Inflammatory macrophage treated with lipopolysaccharide for 1 hour (primary cell): ENCODE measurements at regions not wholly inside any gene's neighbourhood (a gene's known extent, or its start where the extent isn't known, plus 50 kb on each side); places are given as distances from the start of the nearest gene placed in this dataset.

ENCODE experiments used
- DNase-seq, 2 donors: peaks; one replicate each; pipeline ENCODE4 v3.0.0-alpha.2; 2020 to 2022

GRCh38 chr6:87798393-87799278, 96.6 kb upstream of the AKIRIN2 start:
- no peak for DNase-seq

DNA sequence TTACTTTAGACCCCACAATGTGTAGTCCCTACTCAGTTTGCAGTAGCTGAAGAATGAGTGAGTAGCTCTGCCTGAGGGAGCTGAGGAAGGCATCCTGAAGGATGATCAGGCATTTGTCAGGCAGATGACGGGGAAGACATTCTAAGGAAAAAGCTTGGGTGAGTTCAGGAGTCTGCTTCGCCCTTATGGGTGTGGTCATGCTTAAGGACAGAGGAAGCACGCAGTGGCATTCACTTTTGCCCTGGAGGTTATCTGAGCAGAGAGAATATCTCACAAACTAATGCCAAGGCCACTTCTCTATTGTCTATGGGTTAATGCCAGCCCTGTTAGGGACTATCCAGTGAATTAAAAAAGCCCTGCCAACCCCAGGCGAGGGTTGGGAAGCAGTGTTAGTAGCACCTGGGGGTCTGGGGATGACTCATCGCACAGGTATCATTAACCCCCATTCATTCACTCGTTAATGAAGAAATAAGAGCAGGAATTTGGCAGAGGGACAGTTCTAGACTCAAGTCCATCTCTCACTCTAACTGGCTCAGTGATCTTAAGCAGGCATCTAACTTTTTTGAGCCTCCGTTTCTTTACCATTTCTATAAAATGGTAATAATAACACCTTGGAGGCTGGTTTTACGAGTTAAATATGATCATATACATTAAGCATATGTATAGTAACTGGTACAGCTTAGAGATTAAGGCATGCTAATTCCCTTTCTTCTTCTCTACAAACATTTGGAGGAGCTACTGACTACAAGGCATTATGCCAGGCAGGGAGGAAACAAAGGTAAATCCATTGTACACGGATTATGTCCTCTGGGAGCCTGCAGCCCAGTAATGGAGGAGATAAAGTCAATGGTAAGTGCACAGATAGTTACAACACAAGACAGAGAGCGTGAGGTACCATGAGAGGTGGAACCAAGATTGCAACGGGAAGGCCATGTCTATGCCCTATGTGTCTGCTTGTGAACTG, 93.2 kb upstream of the AKIRIN2 start:
- DNase-seq = no peak

GRCh38 chr6:87793315-87793714, 91.3 kb upstream of the AKIRIN2 start:
- no peak for DNase-seq

DNA sequence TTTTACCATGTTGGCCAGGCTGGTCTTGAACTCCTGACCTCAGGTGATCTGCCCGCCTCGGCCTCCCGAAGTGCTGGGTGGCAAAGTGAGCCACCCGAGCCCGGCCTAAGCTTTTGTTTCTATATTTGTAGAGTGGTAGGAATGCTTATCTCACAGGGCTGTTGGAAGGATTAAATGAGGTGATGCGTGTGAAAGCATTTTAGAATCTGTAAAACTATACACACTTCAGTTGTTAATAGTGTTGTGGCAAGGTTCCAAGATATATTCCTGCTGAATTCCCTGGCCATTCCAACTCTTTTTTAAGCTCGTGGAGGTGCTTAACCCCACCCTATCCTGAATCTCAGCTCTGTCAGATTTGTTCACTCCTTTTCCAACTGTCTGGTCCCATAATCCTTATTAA, 89.9 kb upstream of the AKIRIN2 start:
- DNase-seq = no peak

- DNase-seq = no peak
These were observed 89.5 kb upstream of the AKIRIN2 start for GRCh38 chr6:87791485-87791884.

DNA sequence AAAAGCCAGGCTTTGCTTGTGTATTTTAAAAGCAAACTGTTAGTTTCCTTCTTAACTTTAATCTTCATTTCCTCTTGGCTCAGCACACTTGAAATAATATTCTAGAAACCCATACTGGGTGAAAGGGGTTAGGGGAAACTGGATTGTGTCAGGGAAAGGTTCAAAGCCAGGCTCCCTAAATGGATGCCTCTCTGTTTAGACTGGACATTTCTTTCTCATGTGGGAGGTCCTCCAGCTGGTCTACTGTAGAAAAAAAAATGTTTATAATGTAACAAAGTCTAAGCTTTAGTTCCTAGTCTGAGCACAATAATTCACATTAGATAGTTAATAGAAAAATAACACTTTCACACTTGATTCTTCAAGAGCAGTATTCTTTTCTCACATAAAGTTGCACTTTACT, 89.0 kb upstream of the AKIRIN2 start:
- no peak for DNase-seq

DNA sequence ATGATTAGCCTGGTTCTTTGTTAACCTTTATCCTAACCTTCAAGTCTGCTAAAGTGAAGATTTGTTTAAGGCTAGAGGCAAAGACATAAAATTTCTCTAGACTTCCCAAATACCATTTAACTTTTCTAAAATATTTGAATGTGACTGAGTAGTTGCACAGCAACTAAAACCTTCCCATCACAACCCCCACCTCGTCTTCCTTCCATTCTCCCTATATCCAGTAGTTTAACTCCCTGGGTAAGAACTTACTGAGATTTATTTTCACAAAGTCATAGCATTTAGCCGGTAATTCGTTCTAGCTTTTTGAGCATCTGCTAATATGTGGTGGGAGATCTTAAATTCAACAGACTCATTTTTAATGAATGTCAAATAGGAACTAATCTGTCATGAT, 87.9 kb upstream of the AKIRIN2 start:
- DNase-seq = peak in 1 of 2 donors; percentile 23

DNA sequence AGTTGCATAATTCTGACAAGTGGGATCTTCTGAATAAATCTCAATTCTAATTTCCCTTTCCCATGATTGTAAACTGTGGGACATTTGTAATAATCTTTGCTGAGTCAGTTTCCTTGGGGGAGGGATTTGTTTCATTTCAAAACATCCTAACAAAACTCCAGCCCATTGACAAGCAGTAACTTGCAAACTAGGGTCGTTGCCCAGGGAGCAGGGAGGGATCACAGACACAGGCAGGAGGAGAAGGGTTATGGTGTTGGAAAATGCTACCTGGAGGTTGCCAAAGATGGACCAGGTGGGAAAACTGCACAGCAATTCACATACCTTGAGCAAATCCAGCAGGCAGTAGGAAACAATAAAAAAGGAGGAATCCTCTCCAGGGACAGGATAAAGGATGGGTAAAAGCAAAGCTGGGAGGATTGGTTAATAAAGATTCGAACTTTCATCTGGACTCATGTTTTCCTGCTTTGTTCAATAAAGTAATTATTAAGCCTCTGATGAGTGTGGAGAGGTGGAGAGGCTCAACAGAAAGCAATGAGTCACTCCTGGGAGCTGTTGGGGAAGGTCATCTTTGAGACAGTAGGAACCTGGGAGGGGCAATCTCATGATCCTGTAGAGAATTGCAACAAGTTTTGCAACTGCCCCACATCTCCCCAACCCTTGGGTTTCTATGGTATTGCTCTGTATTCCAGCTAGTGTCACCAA, 87.3 kb upstream of the AKIRIN2 start:
- peak; percentile 91 to 95 for DNase-seq

DNA sequence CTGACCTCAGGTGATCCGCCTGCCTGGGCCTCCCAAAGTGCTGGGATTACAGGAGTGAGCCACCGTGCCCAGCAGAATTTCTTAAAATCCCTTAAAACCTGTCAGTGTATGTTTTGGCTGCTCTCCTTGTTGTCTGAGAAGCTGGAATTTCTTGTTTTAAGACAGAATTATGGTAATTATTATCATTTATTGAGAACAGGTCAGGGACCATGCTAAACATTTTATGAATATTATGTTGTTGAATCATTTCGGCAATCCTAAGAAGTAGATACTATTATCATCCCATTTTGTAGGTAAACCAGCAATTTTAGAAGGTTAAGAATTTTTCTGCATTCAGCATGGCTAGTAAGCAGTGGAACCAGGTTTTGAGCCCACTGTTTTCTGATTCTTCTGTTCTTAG, 86.1 kb upstream of the AKIRIN2 start:
- DNase-seq = no peak

DNA sequence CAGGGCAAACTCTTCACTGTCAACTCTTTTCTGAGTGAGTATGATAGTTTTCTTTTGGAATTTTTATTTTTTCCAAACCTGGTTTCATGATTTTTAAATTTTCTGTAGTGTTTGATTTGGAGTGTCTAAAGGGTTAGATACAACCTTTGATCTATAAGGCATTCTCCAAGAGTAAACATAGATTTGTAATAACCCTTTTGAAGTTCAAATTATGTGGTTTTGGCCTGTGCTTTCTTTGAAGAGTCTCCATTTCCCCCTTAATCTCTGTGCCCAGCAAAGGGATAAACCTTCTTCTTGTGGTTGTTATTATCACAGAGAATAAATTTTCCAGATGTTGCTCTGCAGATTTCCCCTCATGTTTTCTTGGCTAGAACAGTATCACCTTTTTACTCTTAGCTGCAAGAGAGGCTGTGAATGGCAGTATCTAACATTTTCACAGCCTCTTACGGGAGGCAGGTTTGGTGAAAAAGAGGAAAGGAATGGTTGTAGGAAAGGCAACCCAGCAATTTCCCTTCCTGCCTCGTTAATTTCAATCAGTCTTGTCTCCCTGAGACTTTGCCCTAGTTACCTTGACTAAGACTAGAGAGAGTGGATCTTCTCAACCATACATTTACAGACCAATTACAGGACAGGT, 83.3 kb upstream of the AKIRIN2 start:
- DNase-seq = no peak

- no peak for DNase-seq
These were observed 82.7 kb upstream of the AKIRIN2 start for GRCh38 chr6:87784690-87785089.

DNA sequence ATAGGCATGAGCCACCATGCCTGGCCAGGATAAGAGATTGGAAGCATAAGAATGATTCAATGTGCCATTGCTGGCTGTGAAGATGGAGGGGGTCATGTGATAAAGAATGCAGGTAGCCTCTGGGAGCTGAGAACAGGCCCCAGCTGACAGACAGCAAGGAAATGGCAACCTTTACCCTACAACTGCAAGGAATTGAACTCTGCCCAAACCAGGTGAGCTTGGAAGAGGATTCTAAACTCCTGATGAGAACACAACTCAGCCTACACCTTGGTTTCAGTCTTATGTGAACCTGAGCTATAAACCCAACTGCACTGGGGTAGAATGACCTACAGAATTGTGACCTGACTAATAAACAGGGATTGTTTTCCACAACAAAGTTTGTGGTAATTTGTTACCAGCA, 82.0 kb upstream of the AKIRIN2 start:
- no peak for DNase-seq

DNA sequence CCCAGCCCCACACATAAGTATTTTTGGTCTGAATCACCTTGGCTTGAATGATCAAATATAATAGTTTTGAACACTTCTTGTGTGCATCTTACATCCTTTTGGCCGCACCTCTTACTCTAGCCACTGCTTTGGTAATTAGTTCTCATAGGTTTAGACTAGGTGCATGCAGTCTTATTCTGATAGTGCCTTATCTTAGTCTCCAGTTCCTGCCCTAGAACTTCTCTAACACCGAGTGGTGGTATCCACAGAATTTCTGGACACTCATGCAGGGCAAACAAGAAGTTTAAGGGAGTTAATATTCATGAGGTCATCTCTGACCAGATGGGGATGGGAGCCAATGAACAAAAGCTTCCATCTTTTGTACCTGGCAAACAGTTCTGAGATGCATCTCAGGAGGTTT, 77.5 kb upstream of the AKIRIN2 start:
- no peak for DNase-seq

DNA sequence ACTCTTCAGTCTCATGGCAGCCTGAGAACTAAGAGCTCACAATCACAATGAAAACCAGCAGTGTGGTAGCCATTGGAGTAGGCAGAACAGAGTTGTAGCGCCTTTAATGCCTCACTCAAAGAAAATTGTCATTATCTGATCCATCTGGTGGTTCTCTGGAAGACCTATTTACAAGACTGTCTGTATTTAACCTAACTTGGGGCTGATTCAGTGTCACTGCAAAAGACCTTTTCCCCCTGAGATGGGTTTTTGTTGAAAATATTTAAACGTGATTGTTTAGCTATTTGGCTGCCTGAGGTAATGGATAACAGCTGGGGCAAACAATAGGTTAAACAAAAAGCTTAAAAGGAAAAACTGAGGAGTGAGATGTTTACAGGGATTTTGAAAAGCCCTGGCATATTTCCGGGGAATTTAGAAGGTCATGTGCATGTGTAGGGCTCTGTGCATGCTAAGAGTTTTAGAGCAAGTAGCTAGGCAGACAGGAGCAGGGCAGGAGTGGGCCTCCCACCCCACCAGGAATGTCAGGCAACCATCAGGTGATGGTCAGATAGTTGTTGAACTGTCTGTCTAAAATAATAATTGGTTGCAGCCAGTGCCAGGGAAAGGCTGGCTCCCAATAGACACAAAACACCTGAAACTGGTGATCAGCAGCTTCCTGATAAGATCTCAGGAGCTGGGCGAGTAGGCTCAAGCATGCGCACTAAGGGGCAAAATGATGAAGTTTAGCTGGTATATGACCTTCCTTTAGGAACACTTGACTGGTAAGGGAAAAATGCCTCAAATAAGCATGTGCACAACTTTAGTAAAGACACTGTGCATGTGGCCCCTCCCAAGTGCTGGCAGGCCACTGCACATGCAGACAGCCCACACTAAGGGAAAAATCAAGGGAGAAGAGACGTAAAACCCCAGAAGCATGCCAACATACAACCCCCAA, 70.8 kb upstream of the AKIRIN2 start:
- DNase-seq = no peak

- DNase-seq = peak; percentile 35 to 36
These were observed 65.4 kb upstream of the AKIRIN2 start for GRCh38 chr6:87767478-87767877.

- DNase-seq = no peak
These were observed 64.2 kb upstream of the AKIRIN2 start for GRCh38 chr6:87766211-87766610.

DNA sequence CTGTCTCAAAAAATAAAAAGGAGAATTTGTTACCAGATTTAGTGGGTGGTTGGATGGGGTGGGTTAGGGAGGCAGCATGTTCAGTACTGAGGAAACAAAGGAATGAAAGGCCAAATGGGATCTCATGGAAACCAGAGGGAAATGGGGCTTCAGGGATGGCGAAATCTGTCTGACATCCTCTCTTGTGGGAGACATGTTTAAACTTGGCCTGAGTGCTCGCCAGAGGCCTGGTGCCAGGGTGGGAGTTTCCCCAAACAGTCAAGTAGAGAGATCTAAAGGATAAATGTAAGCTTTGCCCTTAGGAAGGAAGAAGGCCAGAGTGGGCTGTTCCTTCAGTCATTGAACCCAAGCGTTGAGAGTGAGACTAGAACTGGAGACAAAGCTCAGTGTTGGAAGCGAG, 61.9 kb upstream of the AKIRIN2 start:
- DNase-seq = peak in 1 of 2 donors; percentile 44

GRCh38 chr6:87763276-87763675, 61.2 kb upstream of the AKIRIN2 start:
- no peak for DNase-seq

GRCh38 chr6:87762116-87762515, 60.1 kb upstream of the AKIRIN2 start:
- DNase-seq = no peak

- no peak for DNase-seq
These were observed 55.8 kb upstream of the AKIRIN2 start for GRCh38 chr6:87757792-87758191.

- peak; percentile 93 to 100 for DNase-seq
These were observed 54.8 kb upstream of the AKIRIN2 start for GRCh38 chr6:87756858-87757257.
